Glutamatergic neuron (in vitro differentiated cells): ENCODE measurements at regions not wholly inside any gene's neighbourhood (a gene's known extent, or its start where the extent isn't known, plus 50 kb on each side); places are given as distances from the start of the nearest gene placed in this dataset.
"Not testable (repeated sequence)": the region's sequence is repeated elsewhere in the genome, so short reads cannot be mapped to it uniquely, and the experiment has no call there.

Source experiments
- DNase-seq: peaks from one replicate; pipeline ENCODE4 v3.0.0; 2022
- H3K27ac Mint-ChIP-seq: one replicate; pipeline ENCODE4 v1.8.0; 2020; ENCODE audit warnings: mild to moderate bottlenecking, mixed read lengths, inconsistent platforms; ENCODE audit not compliant: unreplicated experiment
- H3K27me3 Mint-ChIP-seq: one replicate; pipeline ENCODE4 v1.8.0; 2020; ENCODE audit warnings: mild to moderate bottlenecking, moderate library complexity, mixed read lengths, inconsistent platforms; ENCODE audit not compliant: unreplicated experiment
- H3K36me3 Mint-ChIP-seq: one replicate; pipeline ENCODE4 v1.8.0; 2020; ENCODE audit warnings: mild to moderate bottlenecking, mixed read lengths, inconsistent platforms; ENCODE audit not compliant: unreplicated experiment
- H3K4me1 Mint-ChIP-seq: one replicate; pipeline ENCODE4 v1.8.0; 2020; ENCODE audit warnings: mild to moderate bottlenecking, low read depth, mixed read lengths, inconsistent platforms; ENCODE audit not compliant: unreplicated experiment
- H3K4me3 Mint-ChIP-seq: one replicate; pipeline ENCODE4 v1.8.0; 2020; ENCODE audit warnings: mild to moderate bottlenecking, mixed read lengths, inconsistent platforms; ENCODE audit not compliant: unreplicated experiment
- H3K9me3 Mint-ChIP-seq: one replicate; pipeline ENCODE4 v1.8.0; 2020; ENCODE audit warnings: mild to moderate bottlenecking, moderate library complexity, mixed read lengths, inconsistent platforms; ENCODE audit not compliant: unreplicated experiment
- TF ChIP-seq, protein P1 (sequence below): fragments of 200-600 bp; sonication (generic); IDR thresholded peaks from one replicate; pipeline ENCODE4 v1.5.0; 2021; ENCODE audit not compliant: partially characterized antibody, unreplicated experiment

GRCh38 chr6:50390416-50390815 is 322.9 kb upstream of the TFAP2D start:
- no peaks in the 10 kb centered on the region for H3K36me3 Mint-ChIP-seq
- TF ChIP-seq, protein P1, sequence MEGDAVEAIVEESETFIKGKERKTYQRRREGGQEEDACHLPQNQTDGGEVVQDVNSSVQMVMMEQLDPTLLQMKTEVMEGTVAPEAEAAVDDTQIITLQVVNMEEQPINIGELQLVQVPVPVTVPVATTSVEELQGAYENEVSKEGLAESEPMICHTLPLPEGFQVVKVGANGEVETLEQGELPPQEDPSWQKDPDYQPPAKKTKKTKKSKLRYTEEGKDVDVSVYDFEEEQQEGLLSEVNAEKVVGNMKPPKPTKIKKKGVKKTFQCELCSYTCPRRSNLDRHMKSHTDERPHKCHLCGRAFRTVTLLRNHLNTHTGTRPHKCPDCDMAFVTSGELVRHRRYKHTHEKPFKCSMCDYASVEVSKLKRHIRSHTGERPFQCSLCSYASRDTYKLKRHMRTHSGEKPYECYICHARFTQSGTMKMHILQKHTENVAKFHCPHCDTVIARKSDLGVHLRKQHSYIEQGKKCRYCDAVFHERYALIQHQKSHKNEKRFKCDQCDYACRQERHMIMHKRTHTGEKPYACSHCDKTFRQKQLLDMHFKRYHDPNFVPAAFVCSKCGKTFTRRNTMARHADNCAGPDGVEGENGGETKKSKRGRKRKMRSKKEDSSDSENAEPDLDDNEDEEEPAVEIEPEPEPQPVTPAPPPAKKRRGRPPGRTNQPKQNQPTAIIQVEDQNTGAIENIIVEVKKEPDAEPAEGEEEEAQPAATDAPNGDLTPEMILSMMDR: no peak
- no peaks in the 10 kb centered on the region for H3K9me3 Mint-ChIP-seq
- DNase-seq: no peak
- H3K4me3 Mint-ChIP-seq: no peak overlapping the region
- H3K27ac Mint-ChIP-seq: no peak overlapping the region
- H3K4me1 Mint-ChIP-seq: no peaks in the 10 kb centered on the region
- H3K27me3 Mint-ChIP-seq: no peaks in the 10 kb centered on the region

- DNase-seq, H3K9me3 Mint-ChIP-seq, H3K4me3 Mint-ChIP-seq, H3K36me3 Mint-ChIP-seq, H3K4me1 Mint-ChIP-seq, H3K27me3 Mint-ChIP-seq, H3K27ac Mint-ChIP-seq: not testable (repeated sequence)
Measured at GRCh38 chr6:50394139-50394538, 319.2 kb upstream of the TFAP2D start.

- no peaks in the 10 kb centered on the region for H3K27me3 Mint-ChIP-seq
- no peaks in the 10 kb centered on the region for H3K4me1 Mint-ChIP-seq
- H3K9me3 Mint-ChIP-seq: no peaks in the 10 kb centered on the region
- DNase-seq: no peak
- TF ChIP-seq, protein P1: no peak
- H3K36me3 Mint-ChIP-seq: no peaks in the 10 kb centered on the region
- no peak overlapping the region for H3K4me3 Mint-ChIP-seq
- no peak overlapping the region for H3K27ac Mint-ChIP-seq
Measured at GRCh38 chr6:50404643-50405042, 308.7 kb upstream of the TFAP2D start.

DNA sequence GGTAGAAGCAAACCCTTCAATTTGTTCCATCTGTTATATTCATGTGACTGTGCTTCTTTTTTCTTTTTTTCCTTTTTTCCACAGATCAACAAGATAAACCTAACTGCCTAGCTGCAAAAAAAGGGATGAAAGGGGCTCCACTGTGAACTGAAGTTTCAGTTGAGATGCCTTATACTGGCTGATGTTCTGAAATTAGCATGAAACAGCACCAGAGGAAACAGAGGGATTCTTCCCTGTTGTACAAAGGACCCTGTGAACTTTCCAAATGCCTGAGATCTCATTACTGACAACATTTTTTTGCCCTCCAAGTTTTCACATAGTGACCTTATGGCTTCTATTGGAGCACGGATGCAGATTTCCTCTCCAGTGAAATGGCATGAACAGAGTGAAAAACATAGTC is 302.7 kb upstream of the TFAP2D start:
- Mint-ChIP-seq H3K9me3 (no peaks in the 10 kb centered on the region), H3K36me3 (no peaks in the 10 kb centered on the region), H3K4me1 (no peaks in the 10 kb centered on the region), H3K4me3 (no peak overlapping the region), H3K27me3 (no peaks in the 10 kb centered on the region), H3K27ac (no peak overlapping the region)
- TF ChIP-seq, protein P1: no peak
- no peak for DNase-seq

DNA sequence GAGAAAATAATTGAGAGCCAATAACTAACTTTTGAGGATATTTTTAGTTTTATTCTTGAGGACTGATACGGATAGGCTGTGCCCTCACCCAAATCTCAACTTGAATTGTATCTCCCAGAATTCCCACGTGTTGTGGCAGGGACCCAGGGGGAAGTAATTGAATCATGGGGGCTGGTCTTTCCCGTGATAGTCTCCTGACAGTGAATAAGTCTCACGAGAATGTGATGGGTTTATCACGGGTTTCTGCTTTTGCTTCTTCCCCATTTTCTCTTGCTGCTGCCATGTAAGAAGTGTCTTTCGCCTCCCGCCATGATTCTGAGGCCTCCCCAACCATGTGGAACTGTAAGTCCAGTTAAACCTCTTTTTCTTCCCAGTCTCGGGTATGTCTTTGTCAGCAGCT is 292.3 kb upstream of the TFAP2D start:
- H3K27ac Mint-ChIP-seq, H3K36me3 Mint-ChIP-seq, DNase-seq, H3K4me3 Mint-ChIP-seq, H3K4me1 Mint-ChIP-seq, H3K27me3 Mint-ChIP-seq, H3K9me3 Mint-ChIP-seq: not testable (repeated sequence)

- Mint-ChIP-seq H3K27me3 (no peaks in the 10 kb centered on the region), H3K4me1 (peaks cover 9% of the 10 kb centered on the region), H3K9me3 (no peaks in the 10 kb centered on the region), H3K27ac (no peak overlapping the region), H3K36me3 (no peaks in the 10 kb centered on the region), H3K4me3 (no peak overlapping the region)
- no peak for DNase-seq
- TF ChIP-seq, protein P1: no peak
Measured at GRCh38 chr6:50427267-50427666, 286.1 kb upstream of the TFAP2D start.
